Colonic mucosa (tissue), 4 donors: ENCODE measurements at regions not wholly inside any gene's neighbourhood (a gene's known extent, or its start where the extent isn't known, plus 50 kb on each side); places are given as distances from the start of the nearest gene placed in this dataset.

Experiments used
- DNase-seq: peaks from one replicate; pipeline ENCODE4 v3.0.0-alpha.2; 2020
- H3K27ac ChIP-seq: fragments of 200-600 bp; one replicate; pipeline ENCODE4 v1.8.0; 2021
- H3K27me3 ChIP-seq: fragments of 200-600 bp; one replicate; pipeline ENCODE4 v1.8.0; 2021
- H3K36me3 ChIP-seq: fragments of 200-600 bp; one replicate; pipeline ENCODE4 v1.8.0; 2021
- H3K4me1 ChIP-seq: fragments of 200-600 bp; one replicate; pipeline ENCODE4 v1.8.0; 2021; ENCODE audit warnings: mild to moderate bottlenecking
- H3K4me3 ChIP-seq: fragments of 200-600 bp; one replicate; pipeline ENCODE4 v1.8.0; 2021
- H3K9ac ChIP-seq, 2 donors: one replicate each; pipeline ENCODE4 v1.7.0; 2013; ENCODE audit warnings: control low read depth in 2 of 2, low read depth in 2 of 2, low read length in 2 of 2
- H3K9me3 ChIP-seq: fragments of 200-600 bp; one replicate; pipeline ENCODE4 v1.8.0; 2021
- CTCF ChIP-seq: fragments of 200-600 bp; IDR thresholded peaks from one replicate; pipeline ENCODE4 v1.8.0; 2022; ENCODE audit warnings: antibody characterized with exemption, mild to moderate bottlenecking
- intact Hi-C: fragments of 100-400 bp; cut with DNase I; formaldehyde crosslinking; loops from one replicate; pipeline ENCODE4 v1.14.1; 2022
- donor health status: healthy.
- donor health status: DM: no; HTN: no; CAD: no.
- donor health status: DM: no; HTN: no; CAD: no.

GRCh38 chr10:28958468-28958867 lies 281.1 kb downstream of the BAMBI start:
- H3K9me3 ChIP-seq = no peaks in the 10 kb centered on the region
- no peak for TF ChIP-seq CTCF
- H3K4me3 ChIP-seq = no peak overlapping the region
- no peaks in the 10 kb centered on the region for H3K4me1 ChIP-seq
- intact Hi-C loops = no loop called here
- no peaks in the 10 kb centered on the region for H3K27me3 ChIP-seq
- no peak overlapping the region for H3K27ac ChIP-seq
- H3K9ac ChIP-seq = no peak overlapping the region
- H3K36me3 ChIP-seq = no peaks in the 10 kb centered on the region
- no peak for DNase-seq

DNA sequence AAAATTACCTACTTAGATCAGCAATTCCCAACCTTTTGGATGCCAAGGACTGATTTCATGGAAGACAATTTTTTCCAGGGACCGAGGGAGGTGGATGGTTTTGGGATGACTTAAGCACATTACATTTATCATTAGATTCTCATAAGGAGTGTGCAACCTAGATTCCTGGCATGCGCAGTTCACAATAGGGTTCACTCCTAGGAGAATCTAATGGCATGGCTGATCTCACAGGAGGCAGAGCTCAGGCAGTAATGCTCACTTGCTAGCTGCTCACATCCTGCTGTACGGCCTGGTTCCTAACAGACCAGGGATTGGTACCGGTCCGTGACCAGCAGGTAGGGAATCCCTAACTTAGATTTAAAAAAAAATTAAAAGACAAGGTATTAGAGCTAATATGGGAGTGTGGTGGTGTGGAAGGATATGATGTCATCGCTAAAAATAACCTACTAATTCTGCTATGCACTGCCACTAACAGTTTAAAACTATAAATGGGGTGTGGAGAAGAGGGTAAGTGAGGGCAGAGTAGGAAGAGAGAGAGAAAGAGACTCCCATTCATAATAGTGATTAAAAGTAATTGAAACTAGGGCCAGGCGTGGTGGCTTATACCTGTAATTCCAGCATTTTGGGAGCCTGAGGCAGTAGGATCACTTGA lies 282.7 kb downstream of the BAMBI start:
- Histone ChIP-seq H3K27ac (no peak overlapping the region), H3K36me3 (no peaks in the 10 kb centered on the region)

GRCh38 chr10:28962768-28963167 lies 285.4 kb downstream of the BAMBI start:
- TF ChIP-seq CTCF = no peak
- Histone ChIP-seq H3K9ac (no peak overlapping the region), H3K27ac (no peak overlapping the region), H3K27me3 (no peaks in the 10 kb centered on the region), H3K9me3 (no peaks in the 10 kb centered on the region), H3K4me1 (no peaks in the 10 kb centered on the region), H3K4me3 (no peak overlapping the region), H3K36me3 (no peaks in the 10 kb centered on the region)
- intact Hi-C loops = no loop called here
- DNase-seq = no peak

More for the DNA sequence above, 282.7 kb downstream of the BAMBI start:
- Histone ChIP-seq H3K9ac (no peak overlapping the region), H3K4me3 (no peak overlapping the region), H3K9me3 (no peaks in the 10 kb centered on the region), H3K4me1 (no peaks in the 10 kb centered on the region), H3K27me3 (no peaks in the 10 kb centered on the region)
- no peak for DNase-seq
- intact Hi-C loops = no loop called here
- TF ChIP-seq CTCF = no peak

GRCh38 chr10:28963539-28964221 lies 286.4 kb downstream of the BAMBI start:
- no peak for TF ChIP-seq CTCF
- Histone ChIP-seq H3K9ac (no peak overlapping the region), H3K27ac (no peak overlapping the region), H3K36me3 (no peaks in the 10 kb centered on the region), H3K4me3 (no peak overlapping the region), H3K27me3 (no peaks in the 10 kb centered on the region), H3K9me3 (no peaks in the 10 kb centered on the region), H3K4me1 (no peaks in the 10 kb centered on the region)
- intact Hi-C loops = no loop called here
- DNase-seq = no peak

DNA sequence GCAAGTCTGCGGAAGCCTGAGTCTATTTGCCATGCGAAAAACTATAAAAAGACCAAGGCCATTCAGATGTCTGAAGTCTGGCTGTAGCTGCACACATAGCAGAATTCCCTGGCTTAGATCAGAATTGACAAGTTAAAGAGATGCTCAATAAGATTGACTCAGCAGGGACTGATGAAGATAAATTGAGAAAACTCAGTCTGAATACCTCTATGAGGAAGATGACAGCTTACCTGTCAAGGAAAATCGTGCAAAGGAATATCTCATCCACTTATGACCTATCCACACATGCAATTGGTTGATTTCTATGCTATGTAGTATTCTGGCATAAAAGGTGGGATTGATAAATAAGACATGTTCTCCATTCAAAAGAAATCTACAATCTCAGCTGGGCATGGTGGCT lies 288.6 kb downstream of the BAMBI start:
- H3K4me3 ChIP-seq = no peak overlapping the region
- H3K27me3 ChIP-seq = no peaks in the 10 kb centered on the region
- H3K4me1 ChIP-seq = no peaks in the 10 kb centered on the region
- no peak overlapping the region for H3K27ac ChIP-seq
- no peak for DNase-seq
- no peaks in the 10 kb centered on the region for H3K36me3 ChIP-seq
- no peak overlapping the region for H3K9ac ChIP-seq
- no peaks in the 10 kb centered on the region for H3K9me3 ChIP-seq
- TF ChIP-seq CTCF = no peak
- intact Hi-C loops = no loop called here
